ENCODE measurements at regions not wholly inside any gene's neighbourhood (a gene's known extent, or its start where the extent isn't known, plus 50 kb on each side); places are given as distances from the start of the nearest gene placed in this dataset.

- TF ChIP-seq E2F6 (IDR thresholded peaks at IDR 0.05) (no peak), HDAC2 (IDR thresholded peaks at IDR 0.05; ENCODE audit: borderline replicate concordance in 1 of 2, low read depth in 2 of 2, low read length in 2 of 2) (no peak)
Observed at GRCh38 chr2:210816769-210817168, 260.4 kb downstream of the CPS1 start (continued).
